Keratinocyte (primary cell): ENCODE measurements at regions not wholly inside any gene's neighbourhood (a gene's known extent, or its start where the extent isn't known, plus 50 kb on each side); places are given as distances from the start of the nearest gene placed in this dataset.
"Not testable (repeated sequence)": the region's sequence is repeated elsewhere in the genome, so short reads cannot be mapped to it uniquely, and the experiment has no call there.

Source experiments
- DNase-seq: peaks from one replicate; pipeline ENCODE4 v3.0.0-alpha.2; 2011; ENCODE audit warnings: low read depth, missing footprints, low spot score
- FAIRE-seq: peaks from 2 replicates; lab custom pipeline; 2011; peaks lifted over from hg19 to GRCh38; lab: Jason Lieb, UNC
- H2AFZ ChIP-seq: 2 replicates; pipeline ENCODE4 v1.6.0; 2012; ENCODE audit warnings: low read length, control low read depth, inconsistent platforms; ENCODE audit not compliant: control insufficient read depth
- H3K27ac ChIP-seq: 2 replicates; pipeline ENCODE4 v1.5.1; 2011; ENCODE audit warnings: low read length; ENCODE audit not compliant: control insufficient read depth, insufficient read depth
- H3K27me3 ChIP-seq: 3 replicates; pipeline ENCODE4 v1.6.0; 2011; ENCODE audit warnings: low read length; ENCODE audit not compliant: control insufficient read depth, insufficient read depth; ENCODE audit errors: extremely low read depth
- H3K36me3 ChIP-seq, 2 experiments: 2 replicates in 1 of 2; 3 replicates in 1 of 2; pipeline ENCODE4 v1.5.1; 2011; ENCODE audit warnings: low read length in 2 of 2, mild to moderate bottlenecking in 1 of 2; ENCODE audit not compliant: control insufficient read depth in 2 of 2, insufficient read depth in 2 of 2; ENCODE audit errors: extremely low read depth in 1 of 2
- H3K4me1 ChIP-seq: 3 replicates; pipeline ENCODE4 v1.5.1; 2011; ENCODE audit warnings: low read length; ENCODE audit not compliant: control insufficient read depth, insufficient read depth; ENCODE audit errors: extremely low read depth
- H3K4me2 ChIP-seq: 3 replicates; pipeline ENCODE4 v1.6.0; 2011; ENCODE audit warnings: low read depth, low read length; ENCODE audit not compliant: control insufficient read depth, insufficient read depth; ENCODE audit errors: extremely low read depth
- H3K4me3 ChIP-seq, 3 experiments: fragments of 200-600 bp in 1 of 3; sonication (generic) in 1 of 3; 2 replicates in 2 of 3; 3 replicates in 1 of 3; pipeline ENCODE4 v1.5.1; 2011 to 2016; ENCODE audit warnings: low read length in 3 of 3, mild to moderate bottlenecking in 3 of 3, control low read depth in 2 of 3, inconsistent platforms in 1 of 3, low read depth in 1 of 3, mixed read lengths in 1 of 3, mixed run types in 1 of 3, moderate library complexity in 1 of 3; ENCODE audit not compliant: control insufficient read depth in 2 of 3, insufficient read depth in 2 of 3; ENCODE audit errors: extremely low read depth in 1 of 3
- H3K79me2 ChIP-seq: 2 replicates; pipeline ENCODE4 v1.6.0; 2012; ENCODE audit warnings: low read length; ENCODE audit not compliant: control insufficient read depth, insufficient read depth
- H3K9ac ChIP-seq: 3 replicates; pipeline ENCODE4 v1.6.0; 2011; ENCODE audit warnings: low read length; ENCODE audit not compliant: control insufficient read depth, insufficient read depth; ENCODE audit errors: extremely low read depth
- H3K9me1 ChIP-seq: 3 replicates; pipeline ENCODE4 v1.6.0; 2011; ENCODE audit warnings: low read length; ENCODE audit not compliant: control insufficient read depth, insufficient read depth; ENCODE audit errors: extremely low read depth
- H3K9me3 ChIP-seq: 2 replicates; pipeline ENCODE4 v1.5.1; 2012; ENCODE audit warnings: low read depth, low read length; ENCODE audit not compliant: control insufficient read depth
- H4K20me1 ChIP-seq: 3 replicates; pipeline ENCODE4 v1.6.0; 2011; ENCODE audit warnings: low read length; ENCODE audit not compliant: control insufficient read depth, insufficient read depth; ENCODE audit errors: extremely low read depth
- CTCF ChIP-seq, 3 experiments: IDR thresholded peaks in 1 of 3; conservative IDR thresholded peaks in 1 of 3; optimal IDR thresholded peaks in 1 of 3; 2 replicates in 2 of 3; 3 replicates in 1 of 3; pipeline versions ENCODE3 to v1.5.1; 2011; ENCODE audit warnings: low read length in 3 of 3, mild to moderate bottlenecking in 3 of 3, moderate library complexity in 2 of 3, control low read depth in 1 of 3, inconsistent platforms in 1 of 3; ENCODE audit not compliant: insufficient read depth in 2 of 3; ENCODE audit errors: extremely low read depth in 1 of 3
- EZH2 ChIP-seq: IDR thresholded peaks from one replicate; pipeline ENCODE4 v1.6.1; 2012; ENCODE audit warnings: inconsistent platforms, mild to moderate bottlenecking, low read length, moderate library complexity
- dilution Hi-C: fragments of 300-500 bp; cut with MboI; formaldehyde crosslinking; loops from one replicate; pipeline ENCODE4 v1.7.0; 2020; ENCODE audit warnings: low sequenced_read_pairs; ENCODE audit not compliant: extremely low pct_ligation_motif_present

- Histone ChIP-seq H3K9me1 (no peaks in the 10 kb centered on the region), H3K36me3 (no peaks in the 10 kb centered on the region), H3K4me3 (no peak overlapping the region), H3K4me2 (no peak overlapping the region), H3K27ac (no peak overlapping the region), H3K79me2 (no peaks in the 10 kb centered on the region), H3K4me1 (no peaks in the 10 kb centered on the region), H3K9me3 (no peaks in the 10 kb centered on the region), H2AFZ (no peak overlapping the region), H3K27me3 (no peaks in the 10 kb centered on the region), H3K9ac (no peak overlapping the region), H4K20me1 (no peaks in the 10 kb centered on the region)
- no peak for FAIRE-seq
- no peak for TF ChIP-seq CTCF (optimal IDR thresholded peaks at IDR 0.05 in 1 of 3, IDR thresholded peaks at IDR 0.05 in 1 of 3, conservative IDR thresholded peaks at IDR 0.05 in 1 of 3; ENCODE audit: extremely low read depth in 1 of 3, insufficient read depth in 2 of 3, low read length in 3 of 3)
- TF ChIP-seq EZH2: no peak
- dilution Hi-C loops: no loop called here
- DNase-seq: no peak
Observed at GRCh38 chr4:154158361-154159155, 333.0 kb downstream of the DCHS2 start.

- Histone ChIP-seq H3K9me3 (no peaks in the 10 kb centered on the region), H3K9ac (no peak overlapping the region), H3K27me3 (no peaks in the 10 kb centered on the region), H3K4me1 (no peaks in the 10 kb centered on the region), H2AFZ (no peak overlapping the region), H3K9me1 (no peaks in the 10 kb centered on the region), H3K4me2 (no peak overlapping the region), H3K36me3 (no peaks in the 10 kb centered on the region), H4K20me1 (no peaks in the 10 kb centered on the region), H3K27ac (no peak overlapping the region), H3K4me3 (no peak overlapping the region), H3K79me2 (no peaks in the 10 kb centered on the region)
- FAIRE-seq (no peak), DNase-seq (no peak)
- dilution Hi-C loops: no loop called here
- TF ChIP-seq EZH2 (no peak), CTCF (optimal IDR thresholded peaks at IDR 0.05 in 1 of 3, IDR thresholded peaks at IDR 0.05 in 1 of 3, conservative IDR thresholded peaks at IDR 0.05 in 1 of 3; ENCODE audit: extremely low read depth in 1 of 3, insufficient read depth in 2 of 3, low read length in 3 of 3) (no peak)
Observed at GRCh38 chr4:154152546-154152945, 339.1 kb downstream of the DCHS2 start.

GRCh38 chr4:154149236-154149635 lies 342.4 kb downstream of the DCHS2 start:
- H3K27ac ChIP-seq, H3K9me1 ChIP-seq, H2AFZ ChIP-seq, FAIRE-seq, H4K20me1 ChIP-seq, H3K4me2 ChIP-seq, H3K9me3 ChIP-seq, H3K9ac ChIP-seq, dilution Hi-C loops, H3K4me3 ChIP-seq, DNase-seq, H3K4me1 ChIP-seq, H3K27me3 ChIP-seq, H3K36me3 ChIP-seq, H3K79me2 ChIP-seq: not testable (repeated sequence)
